Stomach (tissue), 4 donors: ENCODE measurements at regions not wholly inside any gene's neighbourhood (a gene's known extent, or its start where the extent isn't known, plus 50 kb on each side); places are given as distances from the start of the nearest gene placed in this dataset.

ENCODE experiments used
- CTCF ChIP-seq, 7 experiments: fragments of 450-650 bp in 4 of 7; fragments of 200-600 bp in 3 of 7; sonication (generic) in 3 of 7; IDR thresholded peaks; one replicate each; pipeline ENCODE4 v1.5.1; 2016 to 2019; ENCODE audit warnings: antibody characterized with exemption in 7 of 7, control low read depth in 2 of 7, mild to moderate bottlenecking in 1 of 7
- POLR2A ChIP-seq, 4 donors: fragments of 450-650 bp; IDR thresholded peaks; one replicate each; pipeline ENCODE4 v1.6.1; 2016; ENCODE audit warnings: antibody characterized with exemption in 4 of 4, control low read depth in 2 of 4, mild to moderate bottlenecking in 1 of 4, moderate library complexity in 1 of 4

GRCh38 chr2:43045866-43046265 is 180.5 kb downstream of the ZFP36L2 start:
- TF ChIP-seq CTCF (IDR thresholded peaks at IDR 0.05) (no peak), POLR2A (IDR thresholded peaks at IDR 0.05) (no peak)
